T47D (cell line): ENCODE measurements at regions not wholly inside any gene's neighbourhood (a gene's known extent, or its start where the extent isn't known, plus 50 kb on each side); places are given as distances from the start of the nearest gene placed in this dataset.
"Not testable (repeated sequence)": the region's sequence is repeated elsewhere in the genome, so short reads cannot be mapped to it uniquely, and the experiment has no call there.

ENCODE experiments used
- DNase-seq, 2 experiments: peaks; one replicate each; pipeline versions ENCODE4 v3.0.0 to v3.0.0-alpha.2; 2011 to 2012; ENCODE audit warnings: low read depth in 1 of 2, low spot score in 1 of 2
- JUND ChIP-seq: IDR thresholded peaks from 2 replicates; pipeline ENCODE4 v1.6.1; 2012; ENCODE audit warnings: low read depth
- in situ Hi-C: cut with HindIII; loops from 2 replicates; pipeline ENCODE4 v1.10.0; 2016; ENCODE audit warnings: low sequenced_read_pairs, low pct_unique_long_range_greater_than_20kb

- no peak for TF ChIP-seq JUND
- no peak for DNase-seq
- in situ Hi-C loops = no loop called here
Observed at GRCh38 chr2:16102976-16103380, 162.6 kb downstream of the MYCN start.

- DNase-seq = no peak
- TF ChIP-seq JUND = no peak
- in situ Hi-C loops = no loop called here
Observed at GRCh38 chr2:16102358-16102975, 162.1 kb downstream of the MYCN start.

- DNase-seq = no peak
- in situ Hi-C loops = no loop called here
- TF ChIP-seq JUND = no peak
Observed at GRCh38 chr2:16101196-16101595, 160.8 kb downstream of the MYCN start.

GRCh38 chr2:16100006-16100405 lies 159.7 kb downstream of the MYCN start:
- DNase-seq = peak in 1 of 2 experiments; percentile 21
- no peak for TF ChIP-seq JUND
- in situ Hi-C loops = no loop called here

- DNase-seq = no peak
- in situ Hi-C loops = no loop called here
- TF ChIP-seq JUND = no peak
Observed at GRCh38 chr2:16099326-16099725, 159.0 kb downstream of the MYCN start.

- in situ Hi-C loops = no loop called here
- DNase-seq = peak; percentile 9 to 50
- TF ChIP-seq JUND = no peak
Observed at GRCh38 chr2:16096962-16097361, 156.6 kb downstream of the MYCN start.

GRCh38 chr2:16095483-16095882 lies 155.1 kb downstream of the MYCN start:
- in situ Hi-C loops = not testable (repeated sequence)

GRCh38 chr2:16094811-16095210 lies 154.5 kb downstream of the MYCN start:
- in situ Hi-C loops = no loop called here
- no peak for DNase-seq
- no peak for TF ChIP-seq JUND

More at GRCh38 chr2:16095483-16095882, 155.1 kb downstream of the MYCN start:
- DNase-seq = not testable (repeated sequence)

GRCh38 chr2:16093639-16094529 lies 153.5 kb downstream of the MYCN start:
- in situ Hi-C loops = no loop called here
- no peak for TF ChIP-seq JUND
- DNase-seq = peak in 1 of 2 experiments; percentile 13

- DNase-seq = no peak
- in situ Hi-C loops = no loop called here
- TF ChIP-seq JUND = no peak
Observed at GRCh38 chr2:16092861-16093638, 152.7 kb downstream of the MYCN start.

- in situ Hi-C loops = no loop called here
Observed at GRCh38 chr2:16091576-16092282, 151.4 kb downstream of the MYCN start.

More at GRCh38 chr2:16091576-16092282, 151.4 kb downstream of the MYCN start:
- no peak for TF ChIP-seq JUND
- DNase-seq = no peak
